Fibroblast of lung (primary cell): ENCODE measurements at regions not wholly inside any gene's neighbourhood (a gene's known extent, or its start where the extent isn't known, plus 50 kb on each side); places are given as distances from the start of the nearest gene placed in this dataset.

ENCODE experiments used
- CTCF ChIP-seq, 2 donors: IDR thresholded peaks in 1 of 2; conservative IDR thresholded peaks in 1 of 2; 1 replicate in 1 of 2; 2 replicates in 1 of 2; pipeline ENCODE4 v1.5.1; 2011 to 2012; ENCODE audit warnings: low read length in 2 of 2, control low read depth in 1 of 2, inconsistent platforms in 1 of 2, low read depth in 1 of 2, mild to moderate bottlenecking in 1 of 2
- EZH2 ChIP-seq: IDR thresholded peaks from 2 replicates; pipeline ENCODE4 v1.5.1; 2012; ENCODE audit warnings: low read length, control low read depth, mild to moderate bottlenecking; ENCODE audit errors: missing control alignments

- no peak for TF ChIP-seq CTCF (conservative IDR thresholded peaks at IDR 0.05 in 1 of 2, IDR thresholded peaks at IDR 0.05 in 1 of 2; ENCODE audit: low read depth in 1 of 2, low read length in 2 of 2)
- TF ChIP-seq EZH2 = no peak
Measured at GRCh38 chr6:44721954-44722578, 334.6 kb downstream of the CDC5L start.
